ENCODE measurements at regions not wholly inside any gene's neighbourhood (a gene's known extent, or its start where the extent isn't known, plus 50 kb on each side); places are given as distances from the start of the nearest gene placed in this dataset.

- H3K4me2 ChIP-seq (ENCODE audit: insufficient read depth, low read length) = no peak overlapping the region
- no peaks in the 10 kb centered on the region for H3K36me3 ChIP-seq (ENCODE audit: insufficient read depth, low read length)
- H3K27ac ChIP-seq (ENCODE audit: low read length) = no peak overlapping the region
- H2AFZ ChIP-seq (ENCODE audit: low read depth, low read length) = no peak overlapping the region
- H3K9me3 ChIP-seq (ENCODE audit: insufficient read depth, low read length, severe bottlenecking) = peaks cover 7% of the 10 kb centered on the region
- no peak overlapping the region for H3K4me3 ChIP-seq (ENCODE audit: low read depth in 1 of 2, low read length in 2 of 2)
- DNase-seq = peak; percentile 39
- TF ChIP-seq CTCF (IDR thresholded peaks at IDR 0.05; ENCODE audit: borderline replicate concordance, extremely low read depth, low read length, poor library complexity, severe bottlenecking) = no peak
- no peak for TF ChIP-seq EZH2 (IDR thresholded peaks at IDR 0.05; ENCODE audit: borderline replicate concordance, low read depth, low read length, severe bottlenecking)
- no peaks in the 10 kb centered on the region for H3K79me2 ChIP-seq (ENCODE audit: insufficient read depth, low read length)
- H3K27me3 ChIP-seq (ENCODE audit: insufficient read depth, low read length, poor library complexity) = no peaks in the 10 kb centered on the region
- no peak overlapping the region for H3K9ac ChIP-seq (ENCODE audit: low read depth, low read length)
- no peaks in the 10 kb centered on the region for H3K4me1 ChIP-seq (ENCODE audit: insufficient read depth, low read length)
- peak; percentile 79 for ATAC-seq (ENCODE audit: insufficient read depth, low read depth)
- H4K20me1 ChIP-seq (ENCODE audit: insufficient read depth, low read length) = no peaks in the 10 kb centered on the region
Measured at GRCh38 chr4:79141530-79141929, 184.3 kb downstream of the NAA11 start.

GRCh38 chr4:79134767-79135166 is 191.1 kb downstream of the NAA11 start:
- TF ChIP-seq CTCF (IDR thresholded peaks at IDR 0.05; ENCODE audit: borderline replicate concordance, extremely low read depth, low read length, poor library complexity, severe bottlenecking) = no peak
- no peak for TF ChIP-seq EZH2 (IDR thresholded peaks at IDR 0.05; ENCODE audit: borderline replicate concordance, low read depth, low read length, severe bottlenecking)
- Histone ChIP-seq H4K20me1 (ENCODE audit: insufficient read depth, low read length) (no peaks in the 10 kb centered on the region), H2AFZ (ENCODE audit: low read depth, low read length) (no peak overlapping the region), H3K27me3 (ENCODE audit: insufficient read depth, low read length, poor library complexity) (no peaks in the 10 kb centered on the region), H3K4me3 (ENCODE audit: low read depth in 1 of 2, low read length in 2 of 2) (no peak overlapping the region), H3K27ac (ENCODE audit: low read length) (no peak overlapping the region), H3K9ac (ENCODE audit: low read depth, low read length) (no peak overlapping the region), H3K4me2 (ENCODE audit: insufficient read depth, low read length) (no peak overlapping the region), H3K9me3 (ENCODE audit: insufficient read depth, low read length, severe bottlenecking) (peaks cover 3% of the 10 kb centered on the region), H3K79me2 (ENCODE audit: insufficient read depth, low read length) (no peaks in the 10 kb centered on the region), H3K4me1 (ENCODE audit: insufficient read depth, low read length) (no peaks in the 10 kb centered on the region), H3K36me3 (ENCODE audit: insufficient read depth, low read length) (no peaks in the 10 kb centered on the region)
- ATAC-seq (ENCODE audit: insufficient read depth, low read depth) (no peak), DNase-seq (no peak)

GRCh38 chr4:79132826-79133225 is 193.0 kb downstream of the NAA11 start:
- H3K36me3 ChIP-seq (ENCODE audit: insufficient read depth, low read length) = no peaks in the 10 kb centered on the region
- H3K4me3 ChIP-seq (ENCODE audit: low read depth in 1 of 2, low read length in 2 of 2) = no peak overlapping the region
- H2AFZ ChIP-seq (ENCODE audit: low read depth, low read length) = no peak overlapping the region
- no peaks in the 10 kb centered on the region for H4K20me1 ChIP-seq (ENCODE audit: insufficient read depth, low read length)
- H3K9ac ChIP-seq (ENCODE audit: low read depth, low read length) = no peak overlapping the region
- no peak overlapping the region for H3K27ac ChIP-seq (ENCODE audit: low read length)
- H3K79me2 ChIP-seq (ENCODE audit: insufficient read depth, low read length) = no peaks in the 10 kb centered on the region
- H3K27me3 ChIP-seq (ENCODE audit: insufficient read depth, low read length, poor library complexity) = no peaks in the 10 kb centered on the region
- no peak overlapping the region for H3K4me2 ChIP-seq (ENCODE audit: insufficient read depth, low read length)
- H3K9me3 ChIP-seq (ENCODE audit: insufficient read depth, low read length, severe bottlenecking) = peaks cover 3% of the 10 kb centered on the region
- no peaks in the 10 kb centered on the region for H3K4me1 ChIP-seq (ENCODE audit: insufficient read depth, low read length)
- no peak for ATAC-seq (ENCODE audit: insufficient read depth, low read depth)
- DNase-seq = no peak
- no peak for TF ChIP-seq EZH2 (IDR thresholded peaks at IDR 0.05; ENCODE audit: borderline replicate concordance, low read depth, low read length, severe bottlenecking)
- TF ChIP-seq CTCF (IDR thresholded peaks at IDR 0.05; ENCODE audit: borderline replicate concordance, extremely low read depth, low read length, poor library complexity, severe bottlenecking) = no peak

GRCh38 chr4:79121875-79122358 is 182.7 kb upstream of the PAQR3 start:
- DNase-seq = no peak
- H3K9me3 ChIP-seq (ENCODE audit: insufficient read depth, low read length, severe bottlenecking) = peaks cover 9% of the 10 kb centered on the region
- H4K20me1 ChIP-seq (ENCODE audit: insufficient read depth, low read length) = no peaks in the 10 kb centered on the region
- no peak overlapping the region for H3K4me2 ChIP-seq (ENCODE audit: insufficient read depth, low read length)
- no peaks in the 10 kb centered on the region for H3K36me3 ChIP-seq (ENCODE audit: insufficient read depth, low read length)
- H3K27me3 ChIP-seq (ENCODE audit: insufficient read depth, low read length, poor library complexity) = no peaks in the 10 kb centered on the region
- H3K79me2 ChIP-seq (ENCODE audit: insufficient read depth, low read length) = no peaks in the 10 kb centered on the region
- no peaks in the 10 kb centered on the region for H3K4me1 ChIP-seq (ENCODE audit: insufficient read depth, low read length)
- no peak overlapping the region for H3K27ac ChIP-seq (ENCODE audit: low read length)
- no peak overlapping the region for H3K9ac ChIP-seq (ENCODE audit: low read depth, low read length)
- no peak overlapping the region for H2AFZ ChIP-seq (ENCODE audit: low read depth, low read length)
- no peak for ATAC-seq (ENCODE audit: insufficient read depth, low read depth)
- TF ChIP-seq EZH2 (IDR thresholded peaks at IDR 0.05; ENCODE audit: borderline replicate concordance, low read depth, low read length, severe bottlenecking) = no peak
- no peak for TF ChIP-seq CTCF (IDR thresholded peaks at IDR 0.05; ENCODE audit: borderline replicate concordance, extremely low read depth, low read length, poor library complexity, severe bottlenecking)
- no peak overlapping the region for H3K4me3 ChIP-seq (ENCODE audit: low read depth in 1 of 2, low read length in 2 of 2)

Measured in DND-41 (cell line).